ENCODE measurements at regions not wholly inside any gene's neighbourhood (a gene's known extent, or its start where the extent isn't known, plus 50 kb on each side); places are given as distances from the start of the nearest gene placed in this dataset.

- DNase-seq: no peak
Observed at GRCh38 chr11:71307811-71308645, 55.7 kb upstream of the SHANK2 start.

- DNase-seq: no peak
Observed at GRCh38 chr11:71305451-71306125, 53.2 kb upstream of the SHANK2 start.

- no peak for DNase-seq
Observed at GRCh38 chr11:71305041-71305440, 52.7 kb upstream of the SHANK2 start.

GRCh38 chr11:71304491-71304890 lies 52.1 kb upstream of the SHANK2 start:
- no peak for DNase-seq

GRCh38 chr11:71304045-71304444 lies 51.7 kb upstream of the SHANK2 start:
- no peak for DNase-seq

- no peak for DNase-seq
Observed at GRCh38 chr11:71302911-71303310, 50.5 kb upstream of the SHANK2 start.

GRCh38 chr11:71302534-71302909 lies 50.1 kb upstream of the SHANK2 start:
- no peak for DNase-seq
